GM21528 (cell line): ENCODE measurements at regions not wholly inside any gene's neighbourhood (a gene's known extent, or its start where the extent isn't known, plus 50 kb on each side); places are given as distances from the start of the nearest gene placed in this dataset.

ENCODE experiments used
- ATAC-seq: cut with Tn5 transposase; IDR thresholded peaks from one replicate; pipeline ENCODE4 v1.9.1; 2021; ENCODE audit warnings: mild to moderate bottlenecking, moderate library complexity; ENCODE audit not compliant: unreplicated experiment, low FRiP score

DNA sequence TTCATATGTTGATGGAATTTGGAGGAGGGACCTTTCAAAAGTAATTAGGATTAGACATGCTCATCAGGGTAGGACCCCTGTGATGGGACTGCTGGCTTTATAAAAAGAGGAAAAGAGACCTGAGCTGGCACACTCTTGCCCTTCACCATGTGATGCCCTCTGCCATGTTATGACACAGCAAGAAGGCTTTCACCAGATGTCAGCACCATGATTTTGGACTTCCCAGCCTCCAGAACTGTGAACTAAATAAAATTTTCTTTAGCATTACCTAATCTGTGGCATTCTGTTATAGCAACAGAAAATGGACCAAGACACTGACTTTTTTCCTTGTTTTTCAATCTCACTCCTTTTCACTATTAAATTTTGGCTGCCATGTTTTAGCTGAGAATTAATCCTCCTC lies 105.0 kb upstream of the TMPO start:
- no peak for ATAC-seq

DNA sequence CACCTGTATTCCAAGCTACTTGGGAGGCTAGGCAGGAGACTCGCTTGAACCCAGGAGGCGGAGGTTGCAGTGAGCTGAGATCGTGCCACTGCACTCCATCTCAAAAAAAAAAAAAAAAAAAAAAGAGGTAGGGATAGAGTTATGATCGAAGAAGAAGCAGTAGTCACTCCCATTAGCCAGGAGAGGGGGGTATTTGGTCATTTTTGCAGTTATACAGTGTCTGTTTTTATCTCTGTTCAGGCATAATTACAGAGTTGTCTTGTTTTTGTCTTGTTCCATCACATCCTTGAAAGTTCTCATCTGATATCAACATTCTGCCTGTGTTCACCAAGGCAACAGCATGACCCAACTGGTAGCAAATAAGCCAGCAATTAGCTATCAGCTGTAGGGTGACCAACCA lies 98.5 kb upstream of the TMPO start:
- no peak for ATAC-seq

DNA sequence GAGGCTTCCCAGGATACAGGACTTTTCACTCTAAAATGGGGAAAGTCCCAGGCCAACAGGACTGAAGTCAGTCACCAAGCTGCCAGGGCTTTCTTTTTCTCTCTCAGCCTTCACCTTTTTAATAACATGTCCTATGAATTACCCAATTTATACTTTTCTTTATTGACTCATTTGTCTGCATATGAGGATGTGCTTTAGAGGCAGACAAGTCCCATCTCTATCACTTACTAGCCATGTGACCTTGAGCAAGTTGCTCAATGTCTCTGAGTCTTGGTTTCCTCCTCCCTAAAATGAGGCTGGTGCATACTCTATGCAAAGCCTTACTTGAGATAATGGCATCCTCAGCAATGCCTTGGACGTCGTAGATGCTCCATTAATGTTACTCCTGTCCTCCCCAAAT lies 98.1 kb upstream of the TMPO start:
- no peak for ATAC-seq

DNA sequence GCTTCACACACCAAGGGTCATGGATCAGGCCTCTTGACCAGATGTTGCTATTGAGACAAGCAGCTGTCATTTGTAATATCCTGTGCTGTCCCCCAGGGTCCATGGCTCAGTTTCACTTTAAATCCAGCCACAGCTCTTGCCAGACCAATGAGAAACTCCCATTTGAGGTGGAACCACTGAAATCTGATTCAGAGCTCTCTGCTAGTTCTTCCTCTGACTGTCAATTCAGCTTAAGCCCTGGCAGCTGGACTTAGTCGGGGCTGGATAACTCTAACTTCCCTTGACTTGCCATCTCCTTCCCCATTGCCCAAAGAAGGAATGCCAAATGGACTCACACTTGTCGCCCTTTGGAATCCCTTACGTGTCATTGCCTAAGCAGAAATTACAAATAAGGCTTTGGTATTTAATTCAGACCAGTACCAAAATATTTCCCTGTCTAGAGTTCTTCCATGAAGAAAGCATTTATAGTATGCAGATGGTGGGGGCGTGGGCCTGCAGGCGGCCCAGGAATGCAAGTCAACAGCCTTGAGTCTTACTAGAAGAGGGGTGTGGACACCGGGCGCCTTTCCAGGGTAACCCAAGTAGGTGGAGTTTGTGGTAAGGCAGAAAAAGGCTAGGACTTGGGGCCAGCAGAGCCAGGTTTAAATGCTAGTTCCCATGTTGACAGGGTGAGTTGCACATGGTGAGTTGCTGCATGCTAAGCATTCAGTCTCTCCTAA lies 96.9 kb upstream of the TMPO start:
- ATAC-seq, result peak; percentile 72

DNA sequence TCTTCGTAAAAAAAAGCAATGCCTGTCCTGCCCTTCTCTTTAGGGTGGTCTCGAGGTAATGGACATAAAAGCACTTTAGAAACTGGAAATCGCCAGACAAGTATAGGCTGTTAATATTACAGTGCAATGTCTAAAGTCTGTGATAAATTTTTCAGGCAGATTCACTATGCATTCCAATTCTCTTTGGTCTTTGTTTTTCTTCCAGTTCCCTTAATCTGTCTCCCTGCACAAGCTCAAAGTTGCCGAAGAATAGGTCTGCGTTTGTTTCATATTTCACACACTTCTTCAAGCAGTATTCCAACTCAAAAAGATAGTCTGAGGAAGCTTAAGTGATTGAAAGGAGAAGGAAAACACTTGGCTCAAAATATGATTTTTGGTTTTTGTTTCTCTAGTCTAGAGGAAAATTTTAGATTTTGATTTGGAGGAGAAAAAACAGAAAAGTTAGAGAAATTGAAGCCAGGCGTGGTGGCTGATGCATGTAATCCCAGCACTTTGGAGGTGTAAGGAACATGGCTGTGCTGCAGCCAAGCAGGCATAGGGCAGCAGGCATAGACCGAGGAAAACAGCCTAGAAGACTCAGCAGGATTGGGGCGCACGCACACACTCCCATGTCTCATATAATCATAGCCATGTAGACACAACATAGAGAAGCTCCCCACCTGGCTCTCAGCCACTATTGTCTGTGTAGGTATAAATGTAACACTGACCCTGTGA lies 96.2 kb upstream of the TMPO start:
- ATAC-seq, result no peak

DNA sequence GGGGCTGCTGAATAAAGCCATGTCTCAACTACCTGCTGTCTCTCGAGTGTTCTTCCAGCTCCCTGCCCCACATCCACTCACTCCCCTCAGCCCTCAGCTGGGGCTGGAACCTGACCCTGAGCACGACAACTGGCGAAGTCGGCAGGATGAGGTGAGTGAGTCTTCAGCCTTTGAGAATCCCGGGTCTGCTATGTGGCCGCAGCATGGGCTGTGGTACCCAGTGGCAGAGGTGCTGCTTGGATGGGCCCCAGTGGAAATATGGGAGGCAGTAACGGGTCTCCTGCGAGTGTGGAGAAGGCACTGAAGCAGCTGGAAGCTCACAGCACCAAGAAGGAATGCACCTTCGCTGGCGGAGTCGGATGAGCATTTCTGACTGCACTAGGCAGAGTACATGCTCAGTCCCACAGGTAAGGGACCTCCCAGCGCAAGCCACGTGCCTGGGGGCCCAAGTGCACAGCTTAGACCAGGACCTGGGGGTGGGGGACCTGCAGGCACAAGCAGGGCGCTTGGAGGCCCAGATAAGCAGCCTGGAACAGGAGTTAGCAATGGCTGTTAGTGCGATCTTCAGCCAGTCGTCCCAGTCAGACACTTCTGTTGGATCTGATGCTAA lies 95.5 kb upstream of the TMPO start:
- no peak for ATAC-seq

DNA sequence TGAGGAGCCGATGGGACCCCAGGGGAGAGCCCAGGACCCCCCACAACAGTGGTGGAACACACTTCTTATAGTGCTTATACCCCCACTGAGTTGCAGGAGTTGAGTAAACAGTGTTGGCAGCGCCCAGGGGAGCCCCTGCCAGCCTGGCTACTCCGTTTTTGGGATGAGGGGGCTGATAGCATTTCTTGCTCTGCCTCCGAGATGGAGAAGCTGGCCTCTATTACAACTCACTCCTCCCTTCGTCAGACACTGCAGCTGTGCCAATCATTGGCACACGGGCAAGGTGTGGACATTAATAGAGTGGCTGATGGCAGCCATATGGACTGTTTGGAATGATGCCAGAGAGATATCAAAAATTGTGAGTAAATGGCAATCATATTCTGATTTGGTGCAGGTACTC lies 94.9 kb upstream of the TMPO start:
- no peak for ATAC-seq

DNA sequence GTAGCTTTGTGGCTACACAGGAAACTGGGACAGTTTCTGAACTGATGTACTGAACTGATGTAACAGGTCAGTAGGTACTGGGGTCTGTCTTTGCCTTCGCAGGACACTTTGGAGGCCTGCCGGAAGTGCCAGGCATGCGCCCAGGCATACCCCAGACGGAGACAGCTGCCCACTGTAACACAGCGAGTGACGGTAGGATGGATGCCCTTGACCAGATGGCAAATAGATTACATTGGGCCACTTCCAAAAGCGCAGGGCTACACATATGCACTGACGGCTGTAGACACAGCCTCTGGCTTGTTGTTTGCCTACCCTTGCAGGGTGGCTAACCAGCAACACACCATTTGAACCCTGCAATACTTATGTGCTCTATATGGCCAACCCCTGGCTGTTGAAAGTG lies 94.1 kb upstream of the TMPO start:
- no peak for ATAC-seq

DNA sequence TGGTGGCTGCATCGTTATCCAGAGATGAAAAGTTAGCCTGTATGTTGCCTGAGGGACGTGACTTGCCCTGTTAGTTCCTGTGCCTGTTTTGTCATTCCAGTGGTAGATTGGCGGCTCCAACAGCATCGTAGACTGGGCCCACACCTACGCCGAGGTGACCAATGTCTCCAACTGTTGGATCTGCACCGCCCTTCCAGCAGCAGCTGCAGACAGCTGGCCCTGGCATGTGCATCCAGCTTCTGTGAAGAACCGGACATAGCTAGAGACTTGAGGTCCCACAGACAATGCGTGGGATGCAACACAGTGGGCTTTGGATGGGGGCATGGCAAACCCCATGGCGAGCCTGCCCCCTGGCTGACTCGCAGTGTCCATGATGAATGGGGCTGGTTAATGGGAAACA lies 93.0 kb upstream of the TMPO start:
- no peak for ATAC-seq

DNA sequence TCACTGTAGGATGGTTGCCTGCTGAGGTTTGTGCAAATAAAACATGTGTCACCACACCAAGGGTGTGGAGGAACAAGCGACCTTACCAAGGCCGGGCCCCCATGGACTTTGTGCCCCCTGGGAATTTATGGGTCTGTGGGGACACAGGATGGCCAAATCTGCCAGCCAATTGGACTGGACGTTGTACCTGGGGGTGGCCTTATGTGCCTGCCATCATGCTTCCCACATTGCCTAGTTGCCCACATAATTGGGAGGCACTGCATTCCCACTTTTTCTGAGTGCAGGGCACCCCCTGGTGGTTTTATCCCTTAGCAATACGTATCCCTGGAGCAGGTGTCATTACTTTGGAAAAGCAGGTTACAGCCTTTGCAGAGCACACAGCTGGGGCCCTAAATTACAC lies 92.6 kb upstream of the TMPO start:
- ATAC-seq, result no peak

DNA sequence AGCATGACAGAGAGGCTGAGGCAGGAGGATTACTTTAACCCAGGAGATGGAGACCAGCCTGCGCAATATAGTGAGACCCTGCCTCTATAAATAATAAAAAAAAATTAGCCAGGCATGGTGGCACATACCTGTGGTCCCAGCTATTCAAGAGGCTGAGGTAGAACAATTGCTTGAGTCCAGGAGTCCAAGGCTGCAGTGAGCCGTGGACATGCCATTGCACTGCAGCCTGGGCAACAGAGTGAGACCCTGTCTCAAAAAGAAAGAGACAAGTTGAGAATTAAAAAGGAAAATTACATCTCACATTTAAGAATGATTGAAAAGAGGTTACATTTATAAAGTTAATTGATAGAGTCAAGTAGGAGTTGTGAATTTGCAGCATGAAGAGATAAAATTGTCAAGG lies 91.4 kb upstream of the TMPO start:
- ATAC-seq, result no peak

DNA sequence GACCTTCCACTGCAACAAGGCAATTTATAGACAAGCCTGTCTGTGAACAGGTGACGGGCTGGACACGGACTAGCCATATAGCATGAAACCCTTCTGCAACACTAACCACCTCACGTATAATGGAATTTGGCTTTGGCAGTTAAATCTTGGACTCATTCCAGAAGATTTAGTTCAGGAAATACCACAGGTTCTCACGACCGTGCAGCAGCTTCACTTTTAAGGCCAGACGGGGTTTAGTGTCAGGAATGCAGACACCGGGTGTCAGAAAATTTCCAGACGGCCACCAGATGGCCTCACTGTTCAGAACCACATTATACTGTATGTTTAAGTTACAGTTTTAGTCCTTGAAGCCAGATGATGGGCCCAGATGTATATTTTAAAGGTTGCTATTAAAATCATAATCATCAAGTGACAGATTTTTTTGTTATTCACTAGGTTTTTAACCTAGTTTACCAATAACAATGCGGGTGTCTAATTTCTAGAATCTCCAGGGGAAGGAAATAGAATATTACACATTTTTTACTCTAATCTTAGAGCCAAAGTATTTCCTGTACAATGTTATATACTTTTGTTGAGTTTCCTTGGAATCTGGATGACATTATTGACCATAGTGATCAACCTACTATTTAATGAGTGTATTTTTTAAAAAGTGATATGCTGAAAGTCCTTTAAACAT lies 90.5 kb upstream of the TMPO start:
- ATAC-seq, result peak; percentile 77

DNA sequence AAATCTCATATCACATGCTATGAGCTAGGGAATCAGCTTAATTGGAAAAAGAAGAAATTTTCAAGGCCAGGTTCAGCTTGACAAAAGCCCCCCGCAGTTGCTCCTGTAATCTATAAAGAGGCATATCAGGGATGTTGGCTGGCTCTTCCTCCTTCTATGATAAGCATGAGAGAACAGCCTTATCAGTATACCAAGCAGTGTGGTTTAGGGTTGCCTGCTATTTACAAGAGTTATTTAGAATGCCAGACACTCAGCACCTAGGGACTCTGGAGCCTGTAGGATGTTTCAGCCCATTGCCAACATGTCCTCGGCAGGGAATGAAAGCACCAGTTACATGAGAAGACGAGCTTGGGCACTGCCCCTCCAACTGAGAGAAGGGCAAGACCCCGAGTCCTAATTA lies 89.5 kb upstream of the TMPO start:
- no peak for ATAC-seq

DNA sequence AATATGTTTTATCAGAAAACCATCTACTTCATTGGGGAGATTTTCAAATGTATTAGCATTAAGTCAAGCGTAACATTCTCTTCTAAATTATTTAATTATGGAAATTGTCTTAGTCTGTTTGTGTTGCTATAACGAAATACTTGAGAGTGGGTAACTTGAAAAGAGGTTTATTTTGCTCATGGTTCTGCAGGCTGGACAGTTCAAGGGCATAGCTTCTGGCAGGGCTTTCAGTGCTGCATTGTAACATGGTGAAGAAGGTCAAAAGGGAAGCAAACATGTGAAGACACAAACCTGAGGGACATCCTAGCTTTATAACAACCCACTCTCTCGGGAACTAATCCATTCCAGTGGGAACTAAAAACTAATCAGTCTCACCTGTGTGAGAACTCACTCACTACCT lies 84.3 kb upstream of the TMPO start:
- ATAC-seq, result no peak

DNA sequence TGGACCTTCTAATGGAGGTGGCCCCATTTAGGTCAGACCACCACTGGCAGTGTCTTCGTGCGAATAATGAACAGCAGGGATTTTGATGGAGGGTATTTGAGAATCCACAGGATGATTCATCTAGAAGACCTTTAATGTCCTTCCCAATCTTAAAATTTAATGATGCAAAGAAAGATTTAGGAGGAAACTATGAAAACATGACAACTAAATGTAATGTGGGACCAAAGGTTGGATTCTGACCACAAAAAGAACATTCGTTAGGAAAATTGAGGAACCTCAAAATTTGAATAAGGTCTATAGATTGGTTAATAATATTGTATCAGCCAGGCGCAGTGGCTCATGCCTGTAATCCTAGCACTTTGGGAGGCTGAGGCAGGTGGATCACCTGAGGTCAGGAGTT lies 78.2 kb upstream of the TMPO start:
- no peak for ATAC-seq

DNA sequence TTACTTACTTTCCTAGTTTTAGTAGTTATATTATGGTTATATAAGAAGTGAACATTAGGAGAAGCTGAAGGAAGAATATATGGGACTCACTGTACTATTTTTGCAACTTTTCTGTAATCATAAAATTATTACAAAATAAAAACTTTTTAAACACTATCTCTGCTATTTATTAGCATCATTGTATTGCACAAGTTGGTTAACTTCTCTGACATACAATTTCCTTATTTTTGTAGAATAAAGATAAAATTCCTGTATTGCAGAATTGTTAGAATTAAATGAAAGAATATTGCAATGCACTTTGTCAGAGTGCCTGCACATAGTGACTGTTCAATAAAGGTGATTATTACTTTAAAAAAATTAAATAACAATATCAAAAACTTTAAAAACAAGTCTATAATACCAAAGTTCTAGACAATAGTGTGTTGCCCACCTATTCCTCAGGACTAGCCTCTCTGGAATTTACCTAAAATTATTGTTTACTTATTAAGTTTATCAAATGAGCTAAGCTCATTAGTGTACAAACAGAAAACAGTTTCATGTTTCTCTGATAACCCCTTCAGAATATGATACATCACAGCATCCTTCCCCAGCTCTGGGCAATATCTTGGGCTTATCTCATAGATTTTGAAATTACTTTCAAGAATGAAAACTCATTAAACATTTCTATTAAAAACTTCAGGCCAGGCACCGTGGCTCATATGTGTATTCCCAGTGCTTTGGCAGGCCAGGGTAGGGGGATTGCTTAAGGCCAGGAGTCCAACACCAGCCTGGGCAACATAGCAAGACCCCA lies 77.4 kb upstream of the TMPO start:
- no peak for ATAC-seq

DNA sequence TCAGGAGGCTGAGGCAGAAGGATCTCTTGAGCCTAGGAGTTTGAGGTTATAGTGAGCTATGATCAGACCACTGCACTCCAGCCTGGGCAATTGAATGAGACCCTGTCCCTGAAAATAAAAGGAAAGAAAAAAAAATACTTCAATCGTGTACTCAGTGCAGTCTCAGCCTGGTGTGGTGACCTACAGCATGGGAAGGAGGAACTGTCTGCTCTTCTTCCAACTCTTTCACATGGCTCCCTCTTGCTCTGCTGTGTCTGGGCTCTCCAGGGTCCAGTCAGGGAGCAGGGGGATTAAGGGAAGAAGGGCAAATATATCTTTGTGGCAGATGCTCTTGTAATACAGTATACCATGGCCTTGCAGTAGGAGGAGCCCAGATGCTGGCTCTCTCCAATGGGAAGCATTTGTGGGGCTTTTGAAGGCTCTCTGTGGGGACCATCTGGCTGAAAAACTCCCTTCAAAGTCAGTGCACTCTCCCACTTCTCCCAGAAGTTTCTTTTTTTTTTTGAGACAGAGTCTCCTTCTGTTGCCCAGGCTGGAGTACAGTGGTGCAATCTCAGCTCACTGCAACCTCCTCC lies 76.6 kb upstream of the TMPO start:
- no peak for ATAC-seq

DNA sequence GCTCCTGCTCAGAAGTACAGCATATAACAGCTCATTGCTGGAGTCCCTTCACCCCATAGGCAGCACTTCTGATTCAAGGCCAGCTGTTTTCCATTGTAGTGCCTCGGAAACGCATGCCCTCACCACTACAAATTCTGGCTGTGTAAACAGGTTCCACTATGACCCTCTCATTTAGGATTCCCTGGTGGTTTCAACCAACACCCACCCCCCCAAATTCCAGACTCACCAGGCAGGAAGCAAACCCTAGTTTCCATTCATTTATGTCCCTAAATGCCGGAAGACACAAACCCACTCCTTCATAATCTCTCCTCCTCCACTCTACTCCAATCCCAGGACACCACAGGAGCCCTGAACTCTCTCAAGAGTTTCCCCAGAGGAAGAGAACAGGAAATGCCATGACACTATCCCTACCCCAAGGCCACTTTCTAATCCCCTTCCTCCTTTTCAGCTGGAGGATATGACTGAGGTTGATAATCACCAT lies 75.9 kb upstream of the TMPO start:
- ATAC-seq, result no peak

DNA sequence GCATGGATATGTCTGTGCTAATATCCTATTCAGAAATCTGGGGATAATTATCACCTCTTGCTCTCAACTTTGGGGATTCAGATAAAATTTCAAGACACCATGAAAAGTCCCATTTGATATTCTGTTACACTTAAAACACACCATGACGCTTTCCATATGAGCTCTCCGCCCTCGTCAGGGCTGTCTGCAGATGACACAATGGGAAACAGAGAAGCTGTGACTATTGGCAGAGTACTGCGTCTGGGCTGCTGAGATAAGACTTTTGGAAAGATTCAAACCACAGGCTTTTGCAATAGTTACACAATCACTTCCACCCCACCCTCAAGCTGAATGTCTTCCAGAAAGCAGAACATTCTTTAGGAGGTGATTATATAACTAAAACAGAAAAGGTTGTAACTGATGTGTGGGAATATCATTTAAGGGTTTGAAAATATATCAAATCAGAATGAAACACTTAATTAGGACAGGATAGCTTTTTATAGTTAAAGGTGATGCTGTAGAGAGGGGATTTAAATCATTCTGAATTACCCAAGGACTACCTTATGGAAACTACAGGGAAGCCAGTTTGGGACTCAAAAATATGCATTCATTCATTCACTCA lies 75.3 kb upstream of the TMPO start:
- ATAC-seq, result no peak

DNA sequence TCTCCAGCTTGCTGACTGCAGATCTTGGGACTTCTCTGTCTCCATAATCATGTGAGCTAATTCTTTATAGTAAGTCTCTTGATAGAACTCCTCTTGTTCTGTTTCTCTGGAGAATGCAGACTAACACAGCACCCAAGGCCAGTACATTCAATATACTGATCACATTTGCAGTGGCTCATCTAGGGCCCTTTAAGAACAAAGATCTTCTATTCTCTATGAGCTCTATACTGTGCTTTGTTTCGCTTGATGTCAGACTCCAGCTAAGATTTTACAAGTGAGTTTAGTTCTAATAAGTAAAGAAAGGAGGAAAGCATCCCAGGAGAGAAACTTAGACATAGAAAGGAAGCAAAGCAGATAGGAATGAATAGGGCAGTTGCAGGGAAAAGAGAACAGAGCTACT lies 69.3 kb upstream of the TMPO start:
- ATAC-seq, result no peak
